SK-N-MC (cell line): ENCODE measurements at regions not wholly inside any gene's neighbourhood (a gene's known extent, or its start where the extent isn't known, plus 50 kb on each side); places are given as distances from the start of the nearest gene placed in this dataset.

ENCODE experiments used
- EZH2 ChIP-seq: fragments of 200-600 bp; sonication (generic); IDR thresholded peaks from one replicate; pipeline ENCODE4 v1.6.1; 2017; ENCODE audit warnings: antibody characterized with exemption
- FOXP2 ChIP-seq: optimal IDR thresholded peaks from 2 replicates; pipeline ENCODE3; 2011; ENCODE audit warnings: mild to moderate bottlenecking, moderate library complexity; ENCODE audit not compliant: insufficient read depth; ENCODE audit errors: extremely low read length, control extremely low read depth
- POLR2AphosphoS5 ChIP-seq: IDR thresholded peaks from 2 replicates; pipeline ENCODE4 v1.6.1; 2012; ENCODE audit warnings: mild to moderate bottlenecking, low read depth, low read length, borderline replicate concordance

- TF ChIP-seq POLR2AphosphoS5 (no peak), EZH2 (no peak), FOXP2 (no peak)
Observed at GRCh38 chr12:58541300-58541690, 379.0 kb downstream of the LRIG3 start.
